A673 (cell line): ENCODE measurements at regions not wholly inside any gene's neighbourhood (a gene's known extent, or its start where the extent isn't known, plus 50 kb on each side); places are given as distances from the start of the nearest gene placed in this dataset.

Experiments used
- BruUV-seq: library from RNA; stranded (reverse); fragments of 400-500 nt; replicated peaks from 2 replicates; lab custom pipeline; 2021; lab: Mats Ljungman, UMichigan
- CTCF ChIA-PET: fragments of 300-600 bp; sonication (Branson Sonifier 250); formaldehyde crosslinking; loops from one replicate; lab custom pipeline; 2022; ENCODE audit warnings: antibody characterized with exemption; lab: Charles Lee
- POLR2A ChIA-PET: fragments of 300-600 bp; sonication (Branson Sonifier 250); formaldehyde crosslinking; loops from one replicate; lab custom pipeline; 2022; ENCODE audit warnings: antibody characterized with exemption; ENCODE audit not compliant: low non-redundant PET; lab: Charles Lee
- DNase-seq: peaks from one replicate; pipeline ENCODE4 v3.0.0-alpha.2; 2015; ENCODE audit warnings: low spot score
- H3K27ac ChIP-seq: fragments of 200-600 bp; sonication (generic); 2 replicates; pipeline ENCODE4 v1.5.1; 2016; ENCODE audit warnings: mixed run types, low read depth, mild to moderate bottlenecking, mixed read lengths, antibody characterized with exemption, low read length; ENCODE audit not compliant: poor library complexity, severe bottlenecking
- H3K27me3 ChIP-seq: fragments of 200-600 bp; sonication (generic); replicated peaks from 2 replicates; pipeline ENCODE4 v1.6.1; 2017; ENCODE audit warnings: mixed run types, low read depth, mild to moderate bottlenecking, mixed read lengths, antibody characterized with exemption, low read length; ENCODE audit not compliant: insufficient read depth, poor library complexity
- H3K36me3 ChIP-seq: fragments of 200-600 bp; sonication (generic); 2 replicates; pipeline ENCODE4 v1.6.1; 2016; ENCODE audit warnings: mixed run types, mild to moderate bottlenecking, mixed read lengths, antibody characterized with exemption, low read length; ENCODE audit not compliant: insufficient read depth, poor library complexity, severe bottlenecking
- H3K4me1 ChIP-seq: fragments of 200-600 bp; sonication (generic); 2 replicates; pipeline ENCODE4 v1.6.1; 2017; ENCODE audit warnings: mixed run types, mild to moderate bottlenecking, mixed read lengths, antibody characterized with exemption, low read length; ENCODE audit not compliant: insufficient read depth, poor library complexity, severe bottlenecking
- H3K4me3 ChIP-seq: fragments of 200-600 bp; sonication (generic); 2 replicates; pipeline ENCODE4 v1.5.1; 2016; ENCODE audit warnings: low read depth, mixed run types, mild to moderate bottlenecking, mixed read lengths, low read length; ENCODE audit not compliant: poor library complexity, severe bottlenecking
- H3K9me3 ChIP-seq: fragments of 200-600 bp; sonication (generic); 2 replicates; pipeline ENCODE4 v1.6.1; 2016; ENCODE audit warnings: mixed run types, low read depth, mild to moderate bottlenecking, mixed read lengths, antibody characterized with exemption, low read length; ENCODE audit not compliant: poor library complexity, severe bottlenecking
- CTCF ChIP-seq: fragments of 300-800, 200-600 bp; sonication (generic); conservative IDR thresholded peaks from 2 replicates; pipeline ENCODE4 v1.5.1; 2017; ENCODE audit warnings: low read depth, mild to moderate bottlenecking, antibody characterized with exemption, low read length, moderate library complexity, mixed read lengths
- EZH2 ChIP-seq: fragments of 200-600 bp; sonication (generic); IDR thresholded peaks from 2 replicates; pipeline ENCODE4 v1.6.1; 2017; ENCODE audit warnings: borderline replicate concordance, low read depth, mild to moderate bottlenecking, mixed read lengths, antibody characterized with exemption, low read length; ENCODE audit not compliant: poor library complexity, severe bottlenecking
- intact Hi-C: fragments of 100-400 bp; cut with micrococcal nuclease; formaldehyde crosslinking; loops from one replicate; pipeline ENCODE4 v1.10.0; 2022; ENCODE audit not compliant: unreplicated experiment

- Histone ChIP-seq H3K36me3 (no peaks in the 10 kb centered on the region), H3K4me1 (peaks cover 29% of the 10 kb centered on the region), H3K27ac (no peak overlapping the region), H3K27me3 (no peaks in the 10 kb centered on the region), H3K9me3 (no peaks in the 10 kb centered on the region), H3K4me3 (no peak overlapping the region)
- POLR2A ChIA-PET = no interaction called here
- intact Hi-C loops = no loop called here
- CTCF ChIA-PET = no interaction called here
- no peak for DNase-seq
- BruUV-seq = no TSS peak
- TF ChIP-seq EZH2 = no peak
Measured at GRCh38 chr11:122176651-122177050, 60.6 kb upstream of the BLID start.

- ChIA-PET POLR2A (no interaction called here), CTCF (no interaction called here)
- TF ChIP-seq CTCF = no peak
- no peak for TF ChIP-seq EZH2
- no peaks in the 10 kb centered on the region for H3K9me3 ChIP-seq
- H3K27me3 ChIP-seq = no peaks in the 10 kb centered on the region
- no TSS peak for BruUV-seq
- H3K27ac ChIP-seq = no peak overlapping the region
- no peaks in the 10 kb centered on the region for H3K36me3 ChIP-seq
- H3K4me3 ChIP-seq = no peak overlapping the region
- DNase-seq = no peak
- H3K4me1 ChIP-seq = peaks cover 15% of the 10 kb centered on the region
- intact Hi-C loops = no loop called here
Measured at GRCh38 chr11:122175306-122175705, 59.3 kb upstream of the BLID start.

GRCh38 chr11:122173587-122173986 lies 57.6 kb upstream of the BLID start:
- no peak for DNase-seq
- ChIA-PET POLR2A (no interaction called here), CTCF (no interaction called here)
- Histone ChIP-seq H3K9me3 (no peaks in the 10 kb centered on the region), H3K4me1 (peaks cover under 1% of the 10 kb centered on the region), H3K27ac (no peak overlapping the region), H3K4me3 (no peak overlapping the region), H3K27me3 (no peaks in the 10 kb centered on the region), H3K36me3 (no peaks in the 10 kb centered on the region)
- TF ChIP-seq EZH2 = no peak
- TF ChIP-seq CTCF = no peak
- intact Hi-C loops = no loop called here
- no TSS peak for BruUV-seq

- no peaks in the 10 kb centered on the region for H3K4me1 ChIP-seq
- POLR2A ChIA-PET = no interaction called here
- TF ChIP-seq CTCF = no peak
- no peak for TF ChIP-seq EZH2
- no TSS peak for BruUV-seq
- intact Hi-C loops = no loop called here
- no peaks in the 10 kb centered on the region for H3K9me3 ChIP-seq
- H3K27me3 ChIP-seq = no peaks in the 10 kb centered on the region
- CTCF ChIA-PET = no interaction called here
- no peaks in the 10 kb centered on the region for H3K36me3 ChIP-seq
- H3K4me3 ChIP-seq = no peak overlapping the region
- no peak for DNase-seq
- no peak overlapping the region for H3K27ac ChIP-seq
Measured at GRCh38 chr11:122173074-122173450, 57.0 kb upstream of the BLID start.
